ENCODE measurements at regions not wholly inside any gene's neighbourhood (a gene's known extent, or its start where the extent isn't known, plus 50 kb on each side); places are given as distances from the start of the nearest gene placed in this dataset.
A peak's percentile ranks its signal among the peaks of the same experiment; 100 is the strongest.
"Not testable (repeated sequence)": the region's sequence is repeated elsewhere in the genome, so short reads cannot be mapped to it uniquely, and the experiment has no call there.

DNA sequence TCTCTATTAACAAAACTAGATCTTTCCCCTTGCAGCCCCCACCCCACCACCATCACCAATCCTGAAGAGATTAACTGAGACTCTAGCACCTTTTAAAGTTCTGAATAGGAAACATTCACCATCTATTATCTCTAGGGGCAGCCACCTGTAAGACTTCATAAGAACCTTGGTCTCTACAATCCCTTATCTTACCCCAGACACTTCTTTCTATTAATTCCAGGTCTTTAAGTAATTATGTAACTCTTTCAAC, 180.2 kb upstream of the FBXL17 start:
- Histone ChIP-seq H3K36me3 (ENCODE audit: low read depth) (no peaks in the 10 kb centered on the region), H3K4me3 (no peak overlapping the region), H3K4me1 (ENCODE audit: low read depth) (no peaks in the 10 kb centered on the region), H3K9me3 (no peaks in the 10 kb centered on the region)
- intact Hi-C loops (cut with DNase I, micrococcal nuclease): no loop called here
- no peak for DNase-seq
- ATAC-seq: no peak
- no peak for TF ChIP-seq CTCF (IDR thresholded peaks at IDR 0.05)

- H3K4me1 ChIP-seq (ENCODE audit: low read depth): no peaks in the 10 kb centered on the region
- H3K36me3 ChIP-seq (ENCODE audit: low read depth): no peaks in the 10 kb centered on the region
- no peak overlapping the region for H3K4me3 ChIP-seq
- no peak for ATAC-seq
- no peaks in the 10 kb centered on the region for H3K9me3 ChIP-seq
- TF ChIP-seq CTCF (IDR thresholded peaks at IDR 0.05): no peak
- DNase-seq: no peak
- intact Hi-C loops (cut with DNase I, micrococcal nuclease): no loop called here
Measured at GRCh38 chr5:108561416-108562204, 179.7 kb upstream of the FBXL17 start.

- Histone ChIP-seq H3K4me3 (no peak overlapping the region), H3K36me3 (ENCODE audit: low read depth) (no peaks in the 10 kb centered on the region), H3K4me1 (ENCODE audit: low read depth) (no peaks in the 10 kb centered on the region), H3K9me3 (no peaks in the 10 kb centered on the region)
- no peak for TF ChIP-seq CTCF (IDR thresholded peaks at IDR 0.05)
- intact Hi-C loops (cut with DNase I, micrococcal nuclease): no loop called here
- ATAC-seq (peak; percentile 37), DNase-seq (peak in 1 of 3 donors; percentile 5)
Measured at GRCh38 chr5:108560581-108560980, 178.7 kb upstream of the FBXL17 start.

DNA sequence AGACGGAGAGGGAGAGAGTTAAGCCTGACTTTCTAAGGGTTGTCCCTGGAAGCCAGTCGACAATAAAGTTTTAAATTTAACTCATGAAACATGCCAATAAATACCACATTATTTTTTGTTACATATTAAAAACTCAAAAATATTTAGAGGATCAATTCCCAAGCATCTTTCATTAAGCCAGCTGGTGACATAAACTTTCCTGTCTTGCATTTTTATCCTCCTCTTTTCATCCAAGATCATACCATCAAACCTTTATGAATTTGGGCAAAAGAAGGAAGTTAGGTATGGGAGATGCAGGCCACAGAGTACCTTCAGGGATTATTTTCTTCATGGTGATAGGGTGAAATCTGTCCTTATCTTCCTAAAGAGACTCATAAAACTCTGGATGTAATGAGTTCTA, 178.3 kb upstream of the FBXL17 start:
- DNase-seq (no peak), ATAC-seq (no peak)
- intact Hi-C loops (cut with DNase I, micrococcal nuclease): no loop called here
- H3K4me3 ChIP-seq: no peak overlapping the region
- no peak for TF ChIP-seq CTCF (IDR thresholded peaks at IDR 0.05)
- no peaks in the 10 kb centered on the region for H3K4me1 ChIP-seq (ENCODE audit: low read depth)
- H3K36me3 ChIP-seq (ENCODE audit: low read depth): no peaks in the 10 kb centered on the region
- no peaks in the 10 kb centered on the region for H3K9me3 ChIP-seq

GRCh38 chr5:108558840-108559239, 176.9 kb upstream of the FBXL17 start:
- H3K9me3 ChIP-seq; H3K4me1 ChIP-seq (ENCODE audit: low read depth); intact Hi-C loops (cut with DNase I, micrococcal nuclease); H3K4me3 ChIP-seq; H3K36me3 ChIP-seq (ENCODE audit: low read depth); ATAC-seq; DNase-seq: not testable (repeated sequence)

- H3K36me3 ChIP-seq (ENCODE audit: low read depth); DNase-seq; H3K9me3 ChIP-seq; H3K4me1 ChIP-seq (ENCODE audit: low read depth); intact Hi-C loops (cut with DNase I, micrococcal nuclease); H3K4me3 ChIP-seq; ATAC-seq: not testable (repeated sequence)
Measured at GRCh38 chr5:108558142-108558541, 176.2 kb upstream of the FBXL17 start.

- intact Hi-C loops (cut with DNase I, micrococcal nuclease): no loop called here
Measured at GRCh38 chr5:108557686-108558085, 175.8 kb upstream of the FBXL17 start.

More at GRCh38 chr5:108557686-108558085, 175.8 kb upstream of the FBXL17 start:
- H3K9me3 ChIP-seq: no peaks in the 10 kb centered on the region
- TF ChIP-seq CTCF (IDR thresholded peaks at IDR 0.05): no peak
- ATAC-seq: no peak
- no peak overlapping the region for H3K4me3 ChIP-seq
- H3K36me3 ChIP-seq (ENCODE audit: low read depth): no peaks in the 10 kb centered on the region
- DNase-seq: no peak
- H3K4me1 ChIP-seq (ENCODE audit: low read depth): no peaks in the 10 kb centered on the region

All from mucosa of descending colon (tissue), 3 donors.